Hypothalamus (tissue), 51 donors: ENCODE measurements at regions not wholly inside any gene's neighbourhood (a gene's known extent, or its start where the extent isn't known, plus 50 kb on each side); places are given as distances from the start of the nearest gene placed in this dataset.

Experiments
- DNase-seq, 51 donors: peaks; one replicate each; lab custom pipeline; 2025; lab: John Stamatoyannopoulos, UW

DNA sequence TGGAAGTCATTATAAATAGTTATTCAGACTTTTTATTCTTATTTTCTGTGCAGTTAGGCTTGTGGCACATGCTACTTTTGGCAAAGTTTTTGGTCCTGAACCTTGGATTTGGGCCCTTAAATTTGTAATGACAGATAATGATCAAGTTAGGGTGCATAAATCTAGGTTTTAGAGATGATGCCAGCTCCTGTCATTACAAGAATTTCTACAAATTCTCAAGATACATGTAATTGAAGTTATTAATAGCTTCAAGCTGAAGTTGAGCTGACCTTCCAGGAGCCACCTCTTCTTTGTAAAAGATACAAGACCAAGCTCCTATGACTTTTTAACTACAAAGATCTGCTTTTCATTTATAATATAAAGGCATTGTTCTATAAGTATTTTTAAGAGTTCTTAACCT lies 255.6 kb upstream of the UGT8 start:
- no peak for DNase-seq

DNA sequence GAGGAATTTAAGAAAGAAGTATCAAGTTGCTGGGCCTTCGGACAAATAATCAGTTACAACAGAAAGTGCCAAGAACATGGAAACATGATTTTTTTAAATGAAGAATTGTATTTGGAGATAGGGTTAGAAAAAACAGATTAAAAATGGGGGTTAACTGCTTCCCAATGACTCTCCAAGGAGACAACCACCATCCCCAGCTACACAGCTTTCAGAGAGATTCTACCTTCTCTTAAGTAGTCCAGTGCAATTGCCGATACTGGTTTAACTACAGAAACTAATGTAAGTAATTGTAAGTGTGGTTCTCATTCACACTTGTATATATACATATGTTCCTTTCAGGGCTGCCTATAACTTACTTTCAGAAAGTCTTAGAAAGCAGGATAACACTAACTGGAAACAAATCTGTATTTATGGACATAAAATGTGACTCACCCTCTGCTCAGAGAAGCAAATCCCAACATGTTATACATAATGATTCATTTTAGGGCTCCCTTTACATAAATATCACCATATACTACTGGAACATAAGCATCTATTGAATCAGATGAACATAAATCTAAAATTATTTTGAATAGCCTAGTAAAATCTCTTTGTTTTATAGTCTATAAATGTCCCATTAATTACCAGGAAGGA lies 248.9 kb upstream of the UGT8 start:
- DNase-seq = no peak

GRCh38 chr4:114358901-114359300 lies 239.7 kb upstream of the UGT8 start:
- DNase-seq = no peak

- no peak for DNase-seq
Observed at GRCh38 chr4:114361249-114361648, 237.4 kb upstream of the UGT8 start.

DNA sequence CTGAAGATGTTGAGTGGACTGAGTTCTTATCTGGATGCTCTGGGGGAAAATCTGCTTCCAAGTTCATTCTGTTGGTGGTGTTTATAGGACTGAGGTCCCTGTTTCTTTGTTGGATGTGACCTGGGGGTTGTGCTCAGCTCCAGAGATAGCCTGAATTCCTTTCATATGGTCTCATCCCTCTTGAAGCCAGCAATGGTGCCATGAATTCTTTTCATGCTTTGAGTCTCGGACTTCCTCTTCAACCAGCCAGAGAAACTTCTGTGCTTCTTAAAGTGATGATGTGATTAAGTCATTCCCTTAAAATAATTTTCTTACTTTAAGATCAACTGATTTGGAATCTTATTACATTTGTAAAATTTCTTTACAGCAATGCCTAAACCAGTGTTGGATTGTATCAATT lies 233.8 kb upstream of the UGT8 start:
- no peak for DNase-seq

DNA sequence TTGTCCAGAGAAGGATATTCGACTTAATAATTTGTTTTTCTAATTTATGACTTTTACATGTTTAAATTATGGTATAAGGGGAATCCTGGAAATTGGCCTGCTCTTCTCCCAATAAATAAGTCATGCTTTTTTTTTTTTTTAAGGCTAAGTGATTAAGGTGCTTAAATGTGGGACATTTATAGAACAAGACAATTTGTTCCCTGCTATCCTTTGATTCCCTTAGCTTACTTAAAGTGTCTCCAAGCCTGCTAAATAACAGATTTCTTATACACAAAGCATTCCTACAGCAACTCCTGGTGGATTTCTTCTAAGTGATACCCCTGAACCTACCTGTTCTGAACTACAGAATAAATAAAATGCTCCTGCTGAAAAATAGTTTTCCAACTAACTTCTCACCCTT lies 233.0 kb upstream of the UGT8 start:
- no peak for DNase-seq

GRCh38 chr4:114366368-114366767 lies 232.2 kb upstream of the UGT8 start:
- no peak for DNase-seq

GRCh38 chr4:114368751-114369150 lies 229.9 kb upstream of the UGT8 start:
- DNase-seq = no peak

DNA sequence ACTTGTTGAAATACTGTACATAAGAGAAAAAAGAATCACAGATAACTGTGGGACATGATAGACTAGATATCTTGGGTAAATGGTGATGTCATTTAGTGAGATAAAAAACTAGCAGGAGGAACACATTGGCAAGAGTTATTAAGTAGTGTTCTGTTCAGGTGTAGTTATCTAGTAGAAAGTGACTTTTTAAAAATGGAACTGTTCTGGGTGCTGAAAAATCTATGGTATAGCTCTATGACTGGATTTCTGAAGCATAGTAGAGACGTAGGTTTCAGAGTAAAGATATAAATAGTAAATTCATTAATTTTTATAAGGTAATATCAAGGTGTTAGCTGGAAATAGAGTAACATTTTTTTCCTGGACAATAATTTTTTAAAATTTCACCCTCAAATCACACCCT lies 225.1 kb upstream of the UGT8 start:
- DNase-seq = no peak

GRCh38 chr4:114378305-114378903 lies 220.2 kb upstream of the UGT8 start:
- peak in 1 of 51 donors; percentile 3 for DNase-seq

- DNase-seq = no peak
Observed at GRCh38 chr4:114383067-114383466, 215.5 kb upstream of the UGT8 start.

DNA sequence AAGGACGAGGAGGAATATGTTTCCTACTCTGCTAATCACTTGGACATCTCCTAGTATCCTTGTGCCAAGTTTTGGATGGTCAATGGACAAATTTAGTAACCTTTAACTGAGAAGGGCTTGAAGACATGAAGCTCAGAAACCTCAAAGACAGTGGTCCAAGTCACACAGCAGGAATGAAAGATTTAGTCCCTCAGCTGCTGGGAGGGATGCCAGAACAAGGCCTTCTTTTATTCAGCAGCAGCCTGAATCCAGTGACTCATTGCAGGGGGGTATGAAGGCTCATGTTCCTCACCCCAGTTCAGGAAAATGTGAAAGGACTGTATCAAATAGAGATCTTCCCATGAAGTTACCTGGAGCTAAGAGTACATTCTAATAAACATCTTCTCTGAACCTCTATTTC lies 214.9 kb upstream of the UGT8 start:
- peak in 9 of 51 donors; percentile 1 to 19 (median 6) for DNase-seq

GRCh38 chr4:114384629-114385028 lies 214.0 kb upstream of the UGT8 start:
- DNase-seq = peak in 1 of 51 donors; percentile 11

- DNase-seq = peak in 1 of 51 donors; percentile 16
Observed at GRCh38 chr4:114385195-114385985, 213.2 kb upstream of the UGT8 start.

DNA sequence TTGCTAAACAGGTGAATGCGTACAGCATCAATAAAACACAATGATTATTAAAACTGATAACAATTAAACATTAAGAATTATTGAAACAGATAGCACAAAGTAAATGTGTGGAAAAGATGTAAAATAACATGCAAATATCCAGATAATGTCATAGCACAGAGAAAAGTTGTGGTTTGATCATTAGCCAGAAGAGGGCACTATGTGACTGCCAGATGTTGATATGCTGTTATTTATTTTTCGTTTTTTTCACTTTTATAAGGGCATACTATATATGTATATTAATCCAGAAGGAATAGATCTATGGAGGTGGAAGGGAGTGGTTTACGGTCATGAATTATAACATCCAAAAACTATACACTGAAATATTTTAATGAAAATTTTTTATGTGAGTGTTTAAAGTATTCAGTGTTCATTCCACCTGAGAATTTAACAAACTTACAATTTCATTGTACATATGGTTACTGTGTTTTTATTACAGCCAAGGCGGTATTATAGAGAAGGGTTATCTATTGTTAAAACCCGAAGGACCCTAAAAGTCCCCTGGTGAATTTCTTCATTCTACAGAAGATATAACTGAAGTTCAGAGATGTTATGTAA lies 211.9 kb upstream of the UGT8 start:
- peak in 1 of 51 donors; percentile 22 for DNase-seq

- no peak for DNase-seq
Observed at GRCh38 chr4:114389070-114389685, 209.4 kb upstream of the UGT8 start.

GRCh38 chr4:114393295-114394038 lies 205.1 kb upstream of the UGT8 start:
- no peak for DNase-seq

DNA sequence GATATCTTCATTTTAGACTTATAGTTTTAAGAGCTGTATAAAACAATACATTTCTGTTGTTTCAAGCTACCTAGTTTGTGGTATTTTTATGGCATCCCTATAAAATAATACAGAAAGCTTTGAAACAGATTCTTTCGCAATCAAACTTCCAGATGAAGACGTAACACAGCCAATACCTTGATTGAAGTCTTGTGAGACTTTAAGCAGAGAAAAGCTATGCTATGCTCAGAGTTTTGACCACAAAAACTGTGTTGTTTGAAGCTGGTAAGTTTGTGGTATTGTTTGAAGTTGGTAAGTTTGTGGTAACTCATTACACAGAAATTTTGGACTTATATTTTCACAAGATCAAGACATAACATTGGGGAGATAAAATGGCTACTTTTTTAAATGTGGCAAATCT lies 201.8 kb upstream of the UGT8 start:
- no peak for DNase-seq

DNA sequence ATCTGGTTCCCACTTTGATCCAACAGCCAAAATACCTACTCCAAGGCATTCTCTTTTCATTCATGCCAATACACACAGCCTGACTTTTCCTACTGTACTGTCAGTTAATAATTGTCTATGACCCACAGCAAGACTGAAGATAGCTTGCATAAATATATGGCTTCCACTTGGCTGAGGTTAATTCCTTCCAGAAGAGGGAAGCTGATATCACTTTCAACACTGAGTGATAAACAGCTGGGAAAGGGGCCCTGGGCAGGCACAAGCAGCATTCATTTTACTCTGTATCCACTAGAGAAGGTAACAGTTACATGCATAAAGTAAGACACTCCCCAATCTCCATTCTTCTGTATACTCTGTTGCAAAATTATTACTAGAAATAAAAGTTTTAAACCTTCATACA lies 200.2 kb upstream of the UGT8 start:
- no peak for DNase-seq

GRCh38 chr4:114399105-114399504 lies 199.5 kb upstream of the UGT8 start:
- no peak for DNase-seq
